GM18511 (cell line): ENCODE measurements at regions not wholly inside any gene's neighbourhood (a gene's known extent, or its start where the extent isn't known, plus 50 kb on each side); places are given as distances from the start of the nearest gene placed in this dataset.

Source experiments
- ATAC-seq: cut with Tn5 transposase; IDR thresholded peaks from one replicate; pipeline ENCODE4 v1.9.1; 2021; ENCODE audit warnings: mild to moderate bottlenecking, moderate library complexity; ENCODE audit not compliant: unreplicated experiment

DNA sequence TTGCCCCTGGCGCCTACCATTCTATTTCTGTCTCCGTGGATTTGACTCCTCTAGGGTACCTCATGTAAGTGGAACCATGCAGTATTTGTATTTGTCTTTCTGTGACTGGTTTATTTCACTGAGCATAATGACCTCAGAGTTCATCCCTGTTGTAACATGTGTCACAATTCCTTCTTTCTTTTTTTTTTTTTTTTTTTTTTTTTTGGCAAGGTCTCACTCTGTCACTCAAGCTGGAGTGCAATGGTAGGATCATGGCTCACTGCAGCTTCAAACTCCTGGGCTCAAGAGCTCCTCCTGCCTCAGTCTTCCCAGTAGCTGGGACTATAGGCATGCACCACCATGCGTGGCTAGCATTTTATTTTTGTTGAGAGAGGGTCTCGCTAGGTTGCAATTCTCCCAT, 74.0 kb upstream of the SEPTIN5 start:
- no peak for ATAC-seq

DNA sequence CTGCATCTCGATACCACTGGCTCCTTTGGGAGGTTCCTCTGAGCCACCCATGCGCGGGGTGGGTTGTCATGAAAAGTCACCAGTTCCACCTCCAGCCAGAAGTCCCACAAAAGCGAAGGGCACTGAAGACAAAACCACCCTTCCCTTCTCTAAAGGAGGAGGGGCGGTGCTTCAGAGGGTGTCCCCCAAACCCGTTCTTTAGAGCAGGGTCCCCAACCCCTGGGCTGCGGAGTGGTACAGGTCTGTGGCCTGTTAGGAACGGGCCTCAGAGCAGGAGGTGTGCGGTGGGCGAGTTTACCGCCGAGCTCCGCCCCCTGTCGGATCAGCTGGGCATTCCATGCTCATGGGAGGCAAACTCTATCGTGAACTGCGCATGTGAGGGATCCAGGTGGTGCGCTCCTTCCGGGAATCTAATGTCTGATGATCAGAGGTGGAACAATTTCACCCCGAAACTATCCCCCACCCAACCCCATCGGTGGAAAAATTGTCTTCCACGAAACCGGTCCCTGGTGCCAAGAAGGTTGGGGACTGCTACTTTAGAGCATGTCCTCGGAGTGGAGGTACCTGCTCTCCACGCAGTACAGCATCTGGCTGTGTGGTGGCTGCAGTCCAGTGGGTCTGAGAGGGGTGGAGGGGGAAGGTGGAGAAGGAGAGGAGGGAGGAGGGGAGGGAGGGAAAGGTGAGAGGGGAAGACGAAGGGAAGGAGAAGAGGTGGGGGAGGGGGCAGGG, 72.9 kb upstream of the SEPTIN5 start:
- no peak for ATAC-seq

DNA sequence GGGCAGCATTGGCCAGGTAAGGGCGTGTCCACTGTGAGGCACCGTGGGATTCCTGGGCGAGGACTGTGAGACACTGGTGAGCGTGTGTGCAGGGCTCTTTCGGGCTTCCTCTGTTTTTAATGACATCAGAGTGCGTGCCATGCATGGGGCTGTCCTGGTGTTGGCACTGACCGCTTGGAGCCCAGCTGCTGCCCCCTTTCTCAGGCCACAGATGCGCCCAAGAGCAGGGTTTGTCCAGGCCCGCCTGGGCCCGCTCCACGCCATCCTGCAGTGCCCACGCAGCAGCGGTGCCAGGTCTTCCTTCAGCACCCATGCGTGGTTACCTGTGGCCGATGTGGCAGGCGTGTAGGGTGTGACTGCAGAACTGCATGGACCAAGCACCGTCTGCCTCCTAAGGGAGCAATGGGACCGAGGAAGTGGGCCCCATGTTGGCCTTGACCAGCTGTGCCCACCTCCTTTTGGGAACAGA, 72.3 kb upstream of the SEPTIN5 start:
- ATAC-seq, result no peak

DNA sequence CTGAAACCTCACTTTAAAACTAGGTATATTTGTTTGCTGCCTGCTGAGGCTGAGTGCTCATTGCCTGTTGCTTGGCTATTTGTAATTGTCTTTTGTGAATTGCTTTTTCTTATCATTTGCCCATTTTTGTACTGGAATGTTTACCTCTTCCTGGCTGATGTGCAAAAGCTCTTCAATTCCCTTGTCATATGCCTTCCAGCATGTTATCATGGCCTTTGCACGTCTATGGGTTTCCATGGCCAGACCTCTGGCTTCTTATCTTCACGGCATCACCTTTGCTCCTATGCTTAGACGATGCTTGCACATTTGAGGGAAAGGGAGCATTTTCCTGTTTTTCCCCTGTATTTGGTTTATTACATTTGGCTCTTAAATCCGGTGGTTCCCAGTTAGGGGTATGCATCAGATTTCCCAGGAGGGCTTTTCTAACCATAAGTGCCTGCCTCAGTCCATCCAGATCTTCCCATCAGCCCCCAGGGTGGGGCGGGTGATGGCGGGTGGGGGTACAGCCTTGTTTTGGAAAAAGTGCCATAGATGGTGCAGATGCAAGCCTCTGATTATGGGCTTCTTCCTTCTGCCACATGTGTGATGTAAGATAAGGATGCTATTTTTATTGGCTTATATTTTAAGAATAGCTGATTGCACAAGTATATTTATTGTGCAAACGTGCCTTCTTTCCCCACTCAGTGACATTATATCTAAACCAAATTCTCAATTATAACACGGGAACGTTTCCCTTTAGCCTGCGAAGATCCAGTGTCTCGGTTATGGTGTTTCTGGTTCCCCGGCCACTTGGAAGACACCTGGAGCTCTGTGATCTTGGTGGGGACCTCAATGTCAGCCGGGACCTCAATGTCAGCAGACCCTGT, 70.6 kb upstream of the SEPTIN5 start:
- ATAC-seq, result no peak

DNA sequence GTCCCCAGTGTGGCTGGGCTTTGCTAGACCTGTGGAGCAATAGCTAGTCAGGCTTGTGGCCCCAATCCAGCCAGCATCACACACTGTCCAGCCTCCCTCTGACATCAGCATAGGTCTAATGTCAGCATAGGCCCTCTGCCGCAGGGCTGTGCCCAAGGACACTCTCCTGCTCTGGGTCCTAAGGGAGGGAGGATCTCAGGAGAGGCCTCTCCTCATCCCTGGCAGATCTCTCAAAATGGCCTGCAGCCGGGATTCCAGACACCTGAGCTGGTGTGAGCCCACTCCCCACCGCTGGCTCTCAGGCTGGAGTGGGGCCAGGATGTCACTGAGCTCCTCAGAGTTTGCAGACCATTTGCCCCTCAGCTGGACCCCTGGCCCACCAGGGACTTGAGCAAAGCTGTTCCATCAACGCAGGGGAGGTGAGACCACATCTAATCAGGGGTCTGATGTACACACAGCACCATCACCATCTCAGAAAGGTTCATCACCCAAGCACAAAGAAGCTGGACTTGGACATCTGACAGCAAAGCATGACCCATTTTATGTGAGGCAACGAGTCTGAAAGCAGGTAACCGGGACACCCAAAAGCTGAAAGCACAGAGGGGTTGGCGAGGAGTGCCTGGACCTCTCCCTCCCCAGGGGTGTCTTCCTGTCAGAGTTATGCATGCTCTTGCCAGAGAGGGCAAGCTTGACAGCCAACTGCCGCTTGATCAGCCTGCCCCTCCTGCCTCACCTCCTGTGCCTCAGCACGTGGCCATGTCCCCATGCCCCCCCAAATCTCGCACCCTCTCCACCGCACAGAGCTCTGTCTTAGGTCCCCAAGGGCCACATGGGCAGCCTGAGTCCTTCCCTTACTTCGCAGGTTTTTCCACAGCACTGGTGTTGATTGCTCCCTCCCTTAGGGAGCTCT, 69.7 kb upstream of the SEPTIN5 start:
- no peak for ATAC-seq

DNA sequence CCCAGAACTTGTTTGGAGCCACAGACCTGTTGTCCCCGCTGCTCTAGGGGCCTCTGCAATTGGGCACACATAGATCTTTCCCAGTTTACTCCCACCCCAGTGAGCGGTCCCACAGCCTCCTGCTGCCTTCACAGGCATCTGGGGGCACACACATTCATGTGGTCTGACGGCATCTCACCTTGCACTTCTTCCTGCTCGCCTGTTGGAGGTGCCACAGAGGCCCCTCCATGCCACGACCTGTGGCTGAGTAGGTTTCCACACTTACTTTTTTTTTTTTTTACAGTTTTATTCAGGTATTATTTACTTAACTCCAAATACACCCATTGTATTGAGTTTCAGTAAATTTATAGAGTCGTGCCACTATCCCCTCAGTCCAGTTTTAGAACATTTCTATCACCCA, 68.9 kb upstream of the SEPTIN5 start:
- ATAC-seq, result no peak

DNA sequence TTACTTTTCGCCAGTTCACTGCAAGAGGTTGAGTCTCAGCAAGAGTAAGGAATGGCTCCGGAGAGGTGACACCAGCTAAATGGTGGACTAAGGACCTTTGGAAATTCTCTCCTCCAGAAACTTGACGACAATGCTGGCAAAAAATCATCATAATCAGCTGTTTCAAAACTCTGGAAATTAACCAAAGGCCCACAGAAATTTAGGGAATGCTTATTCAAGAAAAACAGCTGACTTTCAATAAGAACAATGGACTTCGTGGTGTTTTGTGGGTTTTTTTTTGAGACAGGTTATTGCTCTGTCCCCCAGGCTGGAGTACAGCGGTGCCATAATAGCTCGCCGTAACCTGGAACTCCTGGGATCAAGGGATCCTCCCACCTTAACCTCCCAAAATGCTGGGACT, 68.4 kb upstream of the SEPTIN5 start:
- no peak for ATAC-seq

DNA sequence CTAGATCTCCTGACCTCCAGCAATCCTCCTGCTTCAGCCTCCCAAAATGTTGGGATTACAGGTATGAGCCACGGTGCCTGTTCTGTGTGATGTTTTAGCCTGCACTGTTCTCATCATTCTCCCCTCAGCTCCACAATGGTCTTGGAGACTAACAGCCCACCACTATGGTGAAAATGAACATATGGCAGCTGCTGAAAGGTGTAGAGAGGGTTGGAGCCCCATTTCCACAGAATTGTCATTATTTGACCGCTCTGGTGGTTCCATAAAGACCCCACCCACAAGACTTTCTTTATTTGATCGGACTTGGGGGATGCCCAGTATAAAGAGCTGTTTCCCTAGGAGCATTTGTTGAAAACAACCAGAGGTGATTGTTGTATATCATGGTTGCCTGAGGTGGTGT, 67.9 kb upstream of the SEPTIN5 start:
- no peak for ATAC-seq

DNA sequence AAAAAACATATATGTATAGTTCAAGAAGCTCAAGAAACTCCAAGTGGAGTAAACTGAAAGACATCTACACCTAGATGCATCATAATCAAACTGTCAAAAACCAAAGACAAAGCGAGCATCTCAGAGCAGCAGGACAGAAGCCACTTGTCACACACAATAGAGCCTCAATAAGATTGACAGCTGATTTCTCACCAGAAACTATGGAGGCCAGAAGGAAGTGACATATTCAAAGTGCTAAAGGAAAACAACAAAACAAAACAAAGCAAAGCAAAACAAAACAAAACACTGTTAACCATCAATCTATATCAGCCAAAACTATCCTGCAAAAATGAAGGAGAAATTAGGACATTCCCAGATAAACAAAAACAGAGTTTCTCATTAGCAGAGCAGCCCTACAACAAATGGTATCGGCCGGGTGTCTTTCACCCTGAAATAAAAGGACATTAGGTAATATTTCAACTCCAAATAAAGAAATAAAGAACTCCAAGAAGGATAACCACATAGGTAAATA, 65.8 kb upstream of the SEPTIN5 start:
- no peak for ATAC-seq

DNA sequence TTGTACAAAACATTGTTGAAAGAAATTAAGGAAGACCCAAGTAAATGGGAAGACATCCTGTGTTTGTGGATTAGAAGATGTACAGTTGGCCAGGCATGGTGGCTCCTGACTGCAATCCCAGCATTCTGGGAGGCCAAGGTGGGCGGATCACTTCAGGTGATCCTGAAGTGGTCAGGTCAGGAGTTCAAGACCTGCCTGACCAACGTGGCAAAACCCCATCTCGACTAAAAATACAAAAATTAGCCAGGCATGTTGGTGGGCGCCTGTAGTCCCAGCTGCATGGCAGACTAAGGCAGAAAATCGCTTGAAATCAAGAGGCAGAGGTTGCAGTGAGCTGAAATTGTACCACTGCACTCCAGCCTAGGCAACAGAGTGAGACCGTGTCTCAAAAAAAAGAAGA, 62.0 kb upstream of the SEPTIN5 start:
- no peak for ATAC-seq

DNA sequence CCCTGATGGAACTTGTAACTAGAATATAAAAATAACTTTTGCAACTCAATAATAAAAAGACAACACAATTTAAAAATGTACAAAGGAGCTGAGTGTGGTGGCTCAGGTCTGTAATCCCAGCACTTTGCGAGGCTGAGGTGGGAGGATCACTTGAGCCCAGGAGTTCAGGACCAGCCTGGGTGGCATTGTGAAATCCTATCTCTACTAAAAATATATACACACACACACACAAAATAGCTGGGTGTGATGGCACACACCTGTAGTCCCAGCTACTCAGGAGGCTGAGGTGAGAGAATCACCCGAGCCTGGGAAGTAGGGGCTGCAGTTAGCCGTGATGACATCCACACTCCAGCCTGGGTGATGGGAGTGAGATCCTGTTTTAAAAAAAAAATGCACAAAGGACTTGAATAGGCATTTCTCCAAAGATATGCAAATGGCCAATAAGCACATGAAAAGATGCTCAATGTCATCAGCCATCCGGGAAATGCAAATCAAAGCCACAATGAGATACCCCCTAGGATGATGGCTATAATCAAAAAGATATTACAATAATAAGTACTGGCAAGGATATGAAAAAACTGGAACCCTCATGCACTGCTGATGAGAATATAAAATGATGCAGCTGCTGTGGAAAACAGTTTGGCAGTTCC, 59.8 kb upstream of the SEPTIN5 start:
- ATAC-seq, result no peak

DNA sequence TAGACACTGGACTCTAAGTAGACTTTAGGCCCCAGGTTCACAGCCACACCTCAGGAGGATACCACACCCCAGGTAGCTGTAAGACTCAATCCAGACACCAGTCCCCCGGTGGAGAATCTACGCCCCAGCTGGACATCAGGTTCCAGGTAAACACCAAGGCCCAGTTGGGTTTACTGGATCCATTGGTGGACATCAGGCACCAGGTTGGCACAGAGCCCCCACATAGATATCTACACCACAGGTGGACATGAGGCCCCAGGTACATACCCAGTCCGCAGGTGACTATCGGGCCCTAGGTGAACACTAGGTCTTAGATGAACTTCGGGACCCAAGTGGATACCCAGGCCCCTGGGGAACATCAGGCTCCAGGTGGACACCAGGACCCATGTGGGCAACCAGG, 58.9 kb upstream of the SEPTIN5 start:
- no peak for ATAC-seq

DNA sequence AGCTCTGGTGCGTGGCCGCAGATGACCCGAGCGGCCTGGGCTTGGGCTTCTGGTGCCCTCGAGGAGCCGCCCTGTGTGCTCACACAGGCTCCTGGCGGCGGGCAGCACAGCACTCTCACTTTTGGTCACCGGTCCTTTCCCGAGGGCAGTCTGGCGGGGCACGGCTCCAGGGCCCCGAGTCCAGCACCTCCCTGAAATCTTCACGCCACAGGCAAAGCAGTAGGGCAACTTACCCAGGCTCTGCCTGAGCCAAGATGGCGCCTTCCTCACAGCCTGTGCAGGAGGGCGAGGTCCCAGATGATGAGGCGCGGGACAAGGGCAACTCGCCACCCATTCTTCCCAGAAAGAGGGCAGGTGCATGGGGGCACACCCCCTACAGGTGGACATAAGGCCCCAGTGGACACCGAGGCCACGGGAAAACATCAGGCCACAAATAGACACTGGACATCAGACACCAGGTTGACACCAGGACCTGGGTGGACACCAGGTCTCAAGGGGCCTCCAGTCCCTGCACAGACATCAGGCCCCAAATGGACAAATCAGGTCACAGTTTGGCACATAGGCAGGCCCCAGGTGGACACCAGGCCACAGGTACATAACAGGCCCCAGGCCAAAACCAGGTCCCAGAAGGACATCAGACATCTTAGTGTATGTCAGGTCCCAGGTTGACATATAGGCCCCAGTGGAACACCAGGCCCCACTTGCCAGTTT, 57.6 kb upstream of the SEPTIN5 start:
- ATAC-seq, result no peak

DNA sequence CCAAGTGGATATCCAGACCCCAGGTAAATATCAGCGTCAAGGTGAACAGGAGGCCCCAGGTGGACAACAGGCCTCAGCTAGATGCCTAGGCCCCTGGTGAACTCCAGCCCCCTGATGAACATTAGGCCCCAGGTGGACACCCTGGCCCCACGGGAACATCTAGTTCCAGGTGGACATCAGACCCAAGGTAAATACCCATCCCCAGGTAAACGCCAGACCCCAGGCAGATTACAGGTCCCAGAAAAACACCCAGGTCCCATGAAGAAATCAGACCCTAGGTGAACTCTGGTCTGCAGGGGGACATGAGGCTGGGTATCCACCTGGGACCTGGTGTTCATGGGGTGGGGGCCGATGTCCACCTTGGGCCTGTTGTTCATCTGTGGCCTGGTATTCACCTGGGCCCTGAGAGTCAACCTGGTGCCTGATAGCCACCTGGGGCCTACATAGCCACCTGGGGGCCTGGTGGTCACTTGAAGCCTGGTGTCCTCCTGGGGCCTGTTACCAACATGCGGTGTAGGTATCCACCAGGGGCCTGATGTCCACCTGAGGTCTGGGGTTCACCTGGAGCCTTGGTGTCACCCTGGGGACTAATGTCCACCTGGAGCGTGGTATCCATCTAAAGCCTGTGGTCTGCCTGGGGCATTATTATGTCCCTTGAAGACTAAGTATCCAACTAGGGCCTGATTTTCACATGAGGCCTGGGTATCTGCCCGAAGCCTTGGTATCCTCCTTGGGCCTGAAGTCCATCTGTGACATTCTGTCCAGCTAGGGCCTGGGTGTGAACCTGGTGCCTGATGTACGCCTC, 56.8 kb upstream of the SEPTIN5 start:
- ATAC-seq, result no peak

DNA sequence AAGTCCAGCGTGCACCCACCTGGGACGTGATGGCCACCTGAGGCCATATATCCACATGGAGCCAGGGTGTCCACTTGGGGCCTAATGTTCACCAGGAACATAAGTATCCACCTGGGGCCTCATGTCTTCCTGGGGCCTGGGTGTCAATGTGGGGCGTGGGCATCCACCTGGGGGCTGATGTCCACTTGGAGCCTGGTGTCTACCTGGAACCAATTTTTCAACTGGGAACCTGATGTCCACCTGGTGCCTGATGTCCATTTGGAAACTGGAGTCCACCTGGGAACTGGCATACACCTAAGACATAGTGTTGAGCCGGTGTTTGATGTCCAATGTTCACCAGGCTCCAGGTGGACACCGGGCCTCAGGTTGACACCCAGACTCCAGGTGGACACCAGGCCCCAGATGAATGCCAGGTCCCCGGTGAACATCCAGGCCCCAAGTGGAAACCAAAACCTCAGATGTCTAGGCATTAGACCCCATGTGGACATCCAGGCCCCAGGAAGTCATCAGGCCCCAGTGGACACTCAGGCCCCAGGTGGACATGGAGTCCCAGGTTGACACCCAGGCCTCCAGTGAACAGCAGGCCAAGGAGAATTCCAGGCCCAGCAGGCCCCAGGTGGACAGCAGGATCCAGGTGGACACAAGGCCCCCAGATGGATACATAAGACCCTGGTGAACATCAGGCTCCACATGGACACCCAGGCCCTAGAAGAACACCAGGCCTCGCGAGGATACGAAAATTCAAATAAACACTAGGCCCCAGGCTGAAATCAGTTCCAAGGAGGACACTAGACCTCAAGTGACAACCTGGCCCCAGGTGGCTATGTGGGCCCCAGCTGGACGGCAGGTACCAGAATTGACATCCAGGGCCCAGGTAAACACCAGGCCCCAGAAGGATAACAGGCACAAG, 56.0 kb upstream of the SEPTIN5 start:
- no peak for ATAC-seq

DNA sequence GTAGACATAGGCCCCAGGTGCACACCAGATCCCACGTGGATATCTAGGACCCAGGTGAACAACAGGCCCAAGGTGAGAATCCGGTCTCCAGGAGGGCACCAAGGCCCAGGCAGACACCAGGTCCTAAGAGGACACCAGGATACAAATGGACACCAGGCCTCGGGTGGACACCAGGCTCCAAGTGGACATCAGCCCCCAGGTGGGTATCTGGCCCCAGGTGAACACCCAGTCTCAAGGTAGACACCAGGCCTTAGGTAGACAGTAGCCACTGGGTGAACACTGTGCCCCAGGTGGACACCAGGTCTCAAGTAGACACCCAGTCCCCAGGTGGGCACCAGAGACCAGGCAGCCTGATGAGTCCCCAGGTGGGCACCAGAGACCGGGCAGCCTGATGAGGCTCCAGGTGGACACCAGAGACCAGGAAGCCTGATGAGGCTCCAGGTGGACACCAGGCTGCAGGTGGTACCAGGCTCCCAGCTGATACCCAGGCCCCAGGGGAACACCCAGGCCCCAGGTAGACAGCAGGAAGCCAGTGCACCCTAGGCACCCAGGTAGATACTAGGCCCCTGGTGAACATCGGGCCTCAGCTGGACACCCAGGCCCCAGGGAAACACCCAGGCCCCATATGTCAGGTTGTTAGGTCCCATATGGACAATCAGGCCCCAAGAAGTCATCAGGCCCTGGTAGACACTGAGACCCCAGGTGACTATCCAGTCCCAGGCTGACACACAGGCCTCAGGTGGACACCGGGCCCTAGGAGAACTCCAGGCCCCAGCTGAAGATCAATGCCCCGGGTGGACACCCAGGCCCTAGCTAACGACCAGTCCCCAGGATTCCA, 55.1 kb upstream of the SEPTIN5 start:
- no peak for ATAC-seq

DNA sequence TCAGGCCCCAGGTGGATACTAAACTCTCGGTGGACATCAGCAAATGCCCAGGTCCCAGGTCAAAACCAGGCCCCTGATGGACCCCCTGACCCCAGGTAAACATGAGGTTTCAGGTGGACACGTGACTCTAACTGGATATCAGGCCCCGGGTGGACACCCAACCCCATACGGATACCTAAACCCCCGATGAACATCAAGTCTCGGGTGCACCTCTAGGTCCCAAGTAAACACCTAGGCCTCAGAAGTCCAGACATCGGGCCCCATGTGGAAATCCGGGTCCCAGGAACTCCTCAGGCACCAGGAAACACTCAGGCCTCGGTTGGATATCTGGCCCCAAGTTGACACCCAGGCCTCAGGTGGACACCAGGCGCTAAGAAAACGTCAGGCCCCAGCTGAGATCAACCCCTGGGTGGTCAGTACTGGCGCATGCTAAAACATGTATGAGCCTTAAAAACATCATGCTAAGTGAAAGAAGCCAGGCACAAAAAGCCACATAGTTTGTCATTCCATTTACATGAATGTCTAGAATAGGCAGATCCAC, 54.4 kb upstream of the SEPTIN5 start:
- no peak for ATAC-seq
